ENCODE measurements at regions not wholly inside any gene's neighbourhood (a gene's known extent, or its start where the extent isn't known, plus 50 kb on each side); places are given as distances from the start of the nearest gene placed in this dataset.

DNA sequence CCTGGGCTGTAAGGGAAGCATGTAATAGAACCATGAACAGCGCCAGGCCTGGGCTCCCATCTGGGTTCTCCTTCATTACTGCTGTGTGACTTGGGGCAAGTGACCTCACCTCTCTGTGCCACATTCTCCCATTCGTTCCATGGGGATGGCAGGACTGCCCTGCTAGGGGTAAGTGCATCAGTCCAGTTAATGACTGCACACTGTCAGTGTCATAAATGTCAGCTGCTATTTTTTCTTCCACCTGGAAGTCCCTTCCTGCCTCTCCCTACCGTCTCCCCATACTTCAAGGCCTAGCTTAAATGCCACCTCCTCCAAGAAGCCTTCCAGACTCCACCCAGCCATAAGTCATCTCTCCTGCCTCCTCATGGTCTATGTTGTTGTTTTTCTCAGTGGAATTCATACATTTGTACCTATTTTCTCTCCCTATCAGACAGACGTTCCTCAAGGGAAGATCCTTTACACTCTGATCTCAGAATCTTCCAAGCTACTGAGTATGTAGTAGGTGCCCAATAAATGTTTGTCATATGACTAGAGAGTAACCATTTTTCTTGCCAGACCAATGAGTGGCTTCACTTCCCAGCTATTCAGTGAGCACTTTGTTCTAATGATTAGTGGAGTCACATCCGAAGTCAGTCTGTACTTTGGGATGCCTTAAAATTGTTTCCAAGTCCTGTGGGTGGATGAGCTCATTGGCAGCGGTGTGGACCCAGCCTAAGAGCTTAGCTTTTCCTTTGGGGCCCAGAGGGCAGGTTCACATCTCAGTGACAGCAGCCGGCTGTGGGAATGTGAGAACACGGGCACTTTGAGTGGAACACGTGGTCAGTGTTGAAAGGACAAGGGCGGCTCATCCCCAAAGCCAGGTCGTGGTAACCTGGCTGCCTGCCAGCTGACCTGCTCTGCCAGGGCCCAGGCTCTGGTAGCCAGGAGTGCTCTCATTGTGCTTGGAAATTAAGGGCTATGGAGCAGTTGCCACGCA lies 147.5 kb upstream of the GSE1 start:
- no peaks in the 10 kb centered on the region for H3K4me1 ChIP-seq (ENCODE audit: low read depth, poor library complexity, severe bottlenecking)
- peaks cover 93% of the 10 kb centered on the region for H3K27me3 ChIP-seq (ENCODE audit: insufficient read depth, low read depth)
- no peak overlapping the region for H3K9ac ChIP-seq
- TF ChIP-seq, protein P1, sequence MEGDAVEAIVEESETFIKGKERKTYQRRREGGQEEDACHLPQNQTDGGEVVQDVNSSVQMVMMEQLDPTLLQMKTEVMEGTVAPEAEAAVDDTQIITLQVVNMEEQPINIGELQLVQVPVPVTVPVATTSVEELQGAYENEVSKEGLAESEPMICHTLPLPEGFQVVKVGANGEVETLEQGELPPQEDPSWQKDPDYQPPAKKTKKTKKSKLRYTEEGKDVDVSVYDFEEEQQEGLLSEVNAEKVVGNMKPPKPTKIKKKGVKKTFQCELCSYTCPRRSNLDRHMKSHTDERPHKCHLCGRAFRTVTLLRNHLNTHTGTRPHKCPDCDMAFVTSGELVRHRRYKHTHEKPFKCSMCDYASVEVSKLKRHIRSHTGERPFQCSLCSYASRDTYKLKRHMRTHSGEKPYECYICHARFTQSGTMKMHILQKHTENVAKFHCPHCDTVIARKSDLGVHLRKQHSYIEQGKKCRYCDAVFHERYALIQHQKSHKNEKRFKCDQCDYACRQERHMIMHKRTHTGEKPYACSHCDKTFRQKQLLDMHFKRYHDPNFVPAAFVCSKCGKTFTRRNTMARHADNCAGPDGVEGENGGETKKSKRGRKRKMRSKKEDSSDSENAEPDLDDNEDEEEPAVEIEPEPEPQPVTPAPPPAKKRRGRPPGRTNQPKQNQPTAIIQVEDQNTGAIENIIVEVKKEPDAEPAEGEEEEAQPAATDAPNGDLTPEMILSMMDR (conservative IDR thresholded peaks at IDR 0.05; ENCODE audit: low read depth, low read length): no peak
- H3K36me3 ChIP-seq (ENCODE audit: insufficient read depth): no peaks in the 10 kb centered on the region
- no peak overlapping the region for H3K4me2 ChIP-seq
- H3K79me2 ChIP-seq (ENCODE audit: insufficient read depth, low read depth): no peaks in the 10 kb centered on the region
- H2AFZ ChIP-seq (ENCODE audit: low read depth): no peak overlapping the region
- H3K27ac ChIP-seq: no peak overlapping the region
- H4K20me1 ChIP-seq (ENCODE audit: insufficient read depth): no peaks in the 10 kb centered on the region
- H3K4me3 ChIP-seq (IDR thresholded peaks at IDR 0.05; ENCODE audit: insufficient read depth, low read depth, low read length): no peak overlapping the region

DNA sequence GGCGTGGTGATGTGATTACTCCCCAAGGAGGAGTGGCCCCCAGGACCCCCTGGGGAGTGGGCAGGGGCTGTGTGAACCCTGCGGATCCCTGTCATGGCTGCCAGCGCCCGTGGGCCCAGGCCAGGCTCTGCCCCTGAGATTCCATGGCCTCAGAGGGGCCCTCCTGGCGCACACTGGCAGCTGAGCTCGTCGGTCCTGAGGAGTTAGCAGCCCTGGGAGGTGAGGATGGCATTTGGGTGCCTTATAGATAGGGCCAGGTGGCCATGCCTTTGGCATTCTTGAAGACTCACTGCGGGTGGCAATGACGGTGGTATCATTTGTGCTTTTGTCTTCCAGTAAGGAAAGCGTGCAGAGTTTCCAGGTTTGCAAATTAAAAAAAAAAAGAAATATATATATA lies 146.8 kb upstream of the GSE1 start:
- Histone ChIP-seq H3K27ac (no peak overlapping the region), H3K4me2 (no peak overlapping the region), H2AFZ (ENCODE audit: low read depth) (no peak overlapping the region), H3K36me3 (ENCODE audit: insufficient read depth) (no peaks in the 10 kb centered on the region), H3K4me1 (ENCODE audit: low read depth, poor library complexity, severe bottlenecking) (no peaks in the 10 kb centered on the region), H4K20me1 (ENCODE audit: insufficient read depth) (no peaks in the 10 kb centered on the region), H3K9ac (no peak overlapping the region), H3K27me3 (ENCODE audit: insufficient read depth, low read depth) (peaks cover 93% of the 10 kb centered on the region), H3K4me3 (IDR thresholded peaks at IDR 0.05; ENCODE audit: insufficient read depth, low read depth, low read length) (no peak overlapping the region), H3K79me2 (ENCODE audit: insufficient read depth, low read depth) (no peaks in the 10 kb centered on the region)
- TF ChIP-seq, protein P1 (conservative IDR thresholded peaks at IDR 0.05; ENCODE audit: low read depth, low read length): no peak

DNA sequence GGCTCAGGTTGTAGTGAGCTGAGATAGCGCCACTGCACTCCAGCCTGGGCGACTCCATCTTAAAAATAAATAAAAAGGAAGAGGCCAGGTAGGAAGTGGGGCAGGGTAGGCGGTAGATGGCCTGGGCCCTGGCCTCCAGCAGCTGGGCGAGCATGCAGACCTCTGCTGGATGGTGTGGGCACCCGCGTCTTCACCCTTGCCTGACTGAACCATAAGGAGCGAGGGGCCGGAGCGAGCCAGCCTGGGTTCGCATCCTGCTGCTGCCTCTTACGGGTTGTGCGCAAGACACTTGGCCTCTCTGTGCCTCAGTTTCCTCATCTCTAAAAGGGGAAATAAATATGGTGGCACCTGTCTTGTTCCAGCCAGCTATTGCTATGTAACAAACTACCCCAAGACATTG lies 146.1 kb upstream of the GSE1 start:
- H3K36me3 ChIP-seq (ENCODE audit: insufficient read depth): no peaks in the 10 kb centered on the region
- no peak overlapping the region for H3K4me2 ChIP-seq
- no peak overlapping the region for H3K9ac ChIP-seq
- H3K4me1 ChIP-seq (ENCODE audit: low read depth, poor library complexity, severe bottlenecking): no peaks in the 10 kb centered on the region
- H3K79me2 ChIP-seq (ENCODE audit: insufficient read depth, low read depth): no peaks in the 10 kb centered on the region
- no peaks in the 10 kb centered on the region for H4K20me1 ChIP-seq (ENCODE audit: insufficient read depth)
- TF ChIP-seq, protein P1 (conservative IDR thresholded peaks at IDR 0.05; ENCODE audit: low read depth, low read length): no peak
- H3K27me3 ChIP-seq (ENCODE audit: insufficient read depth, low read depth): peaks cover 93% of the 10 kb centered on the region
- H2AFZ ChIP-seq (ENCODE audit: low read depth): no peak overlapping the region
- no peak overlapping the region for H3K27ac ChIP-seq
- no peak overlapping the region for H3K4me3 ChIP-seq (IDR thresholded peaks at IDR 0.05; ENCODE audit: insufficient read depth, low read depth, low read length)

DNA sequence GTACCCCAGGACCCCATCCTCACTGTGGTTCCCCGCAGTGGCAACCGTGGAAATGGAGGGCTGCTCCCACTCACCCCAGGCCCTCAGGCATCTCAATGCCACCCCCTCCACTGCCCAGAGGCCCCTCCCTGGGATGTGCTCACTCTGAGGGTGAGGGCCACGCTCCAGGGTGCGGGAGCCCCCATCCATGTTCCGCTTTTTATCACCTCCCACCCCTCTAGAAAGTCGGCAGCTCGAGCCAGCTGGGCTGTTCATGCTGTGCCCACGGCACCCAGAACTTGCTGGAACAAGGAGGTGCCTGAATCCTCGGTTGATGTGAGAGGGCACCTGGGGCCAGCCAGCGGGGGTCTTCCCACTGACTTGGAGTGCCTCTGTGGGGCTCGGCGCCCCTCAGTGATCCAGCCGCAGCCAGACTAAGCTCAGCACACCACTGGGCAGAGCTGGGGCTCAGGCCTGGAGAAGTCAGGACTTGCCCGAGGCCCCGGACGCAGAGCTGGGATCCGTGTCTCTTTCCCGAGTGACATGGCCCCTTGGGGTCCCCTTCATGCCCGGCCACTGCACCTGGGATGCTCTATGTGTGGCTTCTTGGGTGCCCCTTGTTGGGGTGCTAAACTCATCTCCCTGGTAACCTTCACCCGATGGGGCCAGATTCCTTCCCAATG lies 143.1 kb upstream of the GSE1 start:
- Histone ChIP-seq H3K36me3 (ENCODE audit: insufficient read depth) (no peaks in the 10 kb centered on the region), H3K27me3 (ENCODE audit: insufficient read depth, low read depth) (peaks cover 95% of the 10 kb centered on the region), H3K4me1 (ENCODE audit: low read depth, poor library complexity, severe bottlenecking) (no peaks in the 10 kb centered on the region), H3K9ac (no peak overlapping the region), H3K79me2 (ENCODE audit: insufficient read depth, low read depth) (no peaks in the 10 kb centered on the region), H3K4me3 (IDR thresholded peaks at IDR 0.05; ENCODE audit: insufficient read depth, low read depth, low read length) (no peak overlapping the region), H2AFZ (ENCODE audit: low read depth) (no peak overlapping the region), H3K27ac (no peak overlapping the region), H3K4me2 (no peak overlapping the region), H4K20me1 (ENCODE audit: insufficient read depth) (no peaks in the 10 kb centered on the region)
- TF ChIP-seq, protein P1 (conservative IDR thresholded peaks at IDR 0.05; ENCODE audit: low read depth, low read length): no peak

Measured in KMS-11 (cell line).